ENCODE measurements at regions not wholly inside any gene's neighbourhood (a gene's known extent, or its start where the extent isn't known, plus 50 kb on each side); places are given as distances from the start of the nearest gene placed in this dataset.

- no peaks in the 10 kb centered on the region for H4K20me1 ChIP-seq (ENCODE audit: insufficient read depth, low read length)
- BruUV-seq (replicated peaks), result no TSS peak
- no peaks in the 10 kb centered on the region for H3K27me3 ChIP-seq (ENCODE audit: control insufficient read depth in 1 of 2, insufficient read depth in 2 of 2, low read length in 2 of 2)
- intact Hi-C loops (cut with micrococcal nuclease; ENCODE audit: unreplicated experiment) (loop anchor here (10.0 kb wide), 1 partner anchor 170 kb away; no protein-coding TSS in a partner anchor), in situ Hi-C loops (cut with HindIII; ENCODE audit: extremely low pct_ligation_motif_present, low pct_unique_long_range_greater_than_20kb) (no loop called here)
- H3K79me2 ChIP-seq (ENCODE audit: insufficient read depth, low read length), result no peaks in the 10 kb centered on the region
- POLR2A ChIA-PET, result no interaction called here
- no peaks in the 10 kb centered on the region for H3K4me1 ChIP-seq (ENCODE audit: insufficient read depth, low read length)
- no peak overlapping the region for H2AFZ ChIP-seq (ENCODE audit: low read length)
- no peak overlapping the region for H3K9ac ChIP-seq (ENCODE audit: insufficient read depth, low read depth, low read length)
- TF ChIP-seq CREB1 (IDR thresholded peaks at IDR 0.05) (peak; percentile 50; the same call in 1 of the 2 replicates), CREB1 (CRISPR knock-in tag; IDR thresholded peaks at IDR 0.05) (no peak), ZNF777 (CRISPR knock-in tag; IDR thresholded peaks at IDR 0.05) (no peak)
- no peak overlapping the region for H3K27ac ChIP-seq (ENCODE audit: extremely low read length, insufficient read depth, low read length)
- no peak overlapping the region for H3K4me2 ChIP-seq (ENCODE audit: low read depth, low read length)
- DNase-seq (ENCODE audit: low spot score), result no peak
- 4% methylated on average over 5 of the region's 5 CpGs for WGBS (ENCODE audit: low lambda C conversion rate)
- CTCF ChIA-PET (ENCODE audit: low intra/inter-chr PET ratio, low total read pairs), result no interaction called here
- no peak for ATAC-seq
- no peaks in the 10 kb centered on the region for H3K36me3 ChIP-seq (replicated peaks in 1 of 2; ENCODE audit: control insufficient read depth in 1 of 2, insufficient read depth in 2 of 2, low read length in 2 of 2)
- no peaks in the 10 kb centered on the region for H3K9me3 ChIP-seq (ENCODE audit: low read length)
- no peak overlapping the region for H3K4me3 ChIP-seq (replicated peaks in 1 of 3; ENCODE audit: insufficient read depth in 1 of 3, low read depth in 2 of 3, low read length in 3 of 3)
- no peak for FAIRE-seq
Measured at GRCh38 chr14:38135106-38135867, 72.4 kb upstream of the SSTR1 start.

GRCh38 chr14:38137005-38137404 is 70.7 kb upstream of the SSTR1 start:
- no peak overlapping the region for H3K27ac ChIP-seq (ENCODE audit: extremely low read length, insufficient read depth, low read length)
- H3K9me3 ChIP-seq (ENCODE audit: low read length), result no peaks in the 10 kb centered on the region
- no peak overlapping the region for H2AFZ ChIP-seq (ENCODE audit: low read length)
- H3K4me1 ChIP-seq (ENCODE audit: insufficient read depth, low read length), result no peaks in the 10 kb centered on the region
- no peaks in the 10 kb centered on the region for H3K27me3 ChIP-seq (ENCODE audit: control insufficient read depth in 1 of 2, insufficient read depth in 2 of 2, low read length in 2 of 2)
- intact Hi-C loops (cut with micrococcal nuclease; ENCODE audit: unreplicated experiment) (loop anchor here (10.0 kb wide), 1 partner anchor 168 kb away; no protein-coding TSS in a partner anchor), in situ Hi-C loops (cut with HindIII; ENCODE audit: extremely low pct_ligation_motif_present, low pct_unique_long_range_greater_than_20kb) (no loop called here)
- H3K79me2 ChIP-seq (ENCODE audit: insufficient read depth, low read length), result no peaks in the 10 kb centered on the region
- ATAC-seq (no peak), FAIRE-seq (no peak), DNase-seq (ENCODE audit: low spot score) (no peak)
- no peak overlapping the region for H3K9ac ChIP-seq (ENCODE audit: insufficient read depth, low read depth, low read length)
- no TSS peak for BruUV-seq (replicated peaks)
- H4K20me1 ChIP-seq (ENCODE audit: insufficient read depth, low read length), result no peaks in the 10 kb centered on the region
- H3K4me3 ChIP-seq (replicated peaks in 1 of 3; ENCODE audit: insufficient read depth in 1 of 3, low read depth in 2 of 3, low read length in 3 of 3), result no peak overlapping the region
- TF ChIP-seq MTA3 (CRISPR knock-in tag; IDR thresholded peaks at IDR 0.05), result no peak
- TF ChIP-seq EED (CRISPR knock-in tag; IDR thresholded peaks at IDR 0.05), result no peak
- no peak for TF ChIP-seq YY1 (IDR thresholded peaks at IDR 0.05; ENCODE audit: insufficient read depth, insufficient replicate concordance, low read depth, low read length)
- no peak for TF ChIP-seq ZNF839 (CRISPR knock-in tag; IDR thresholded peaks at IDR 0.05; ENCODE audit: borderline replicate concordance)
- no peak for TF ChIP-seq ISL2 (CRISPR knock-in tag; IDR thresholded peaks at IDR 0.05)
- no peak for TF ChIP-seq SP1 (IDR thresholded peaks at IDR 0.05)
- TF ChIP-seq SP1 (CRISPR knock-in tag; IDR thresholded peaks at IDR 0.05), result no peak
- no peak for TF ChIP-seq HIC2 (CRISPR knock-in tag; IDR thresholded peaks at IDR 0.05; ENCODE audit: low read depth)
- no peak for TF ChIP-seq ZNF296 (CRISPR knock-in tag; conservative IDR thresholded peaks at IDR 0.05)
- ChIA-PET CTCF (ENCODE audit: low intra/inter-chr PET ratio, low total read pairs) (no interaction called here), POLR2A (no interaction called here)
- WGBS (ENCODE audit: low lambda C conversion rate), result 56% methylated on average over 1 of the region's 1 CpG
- H3K4me2 ChIP-seq (ENCODE audit: low read depth, low read length), result no peak overlapping the region
- no peaks in the 10 kb centered on the region for H3K36me3 ChIP-seq (replicated peaks in 1 of 2; ENCODE audit: control insufficient read depth in 1 of 2, insufficient read depth in 2 of 2, low read length in 2 of 2)
